RWPE2 (cell line): ENCODE measurements at regions not wholly inside any gene's neighbourhood (a gene's known extent, or its start where the extent isn't known, plus 50 kb on each side); places are given as distances from the start of the nearest gene placed in this dataset.

ENCODE experiments used
- ATAC-seq: fragments of 200-7000 bp; cut with Tn5 transposase; 3 replicates; pipeline ENCODE4 v1.9.1; 2021; ENCODE audit warnings: low read depth
- DNase-seq: peaks from one replicate; pipeline ENCODE4 v3.0.0-alpha.2; 2020; ENCODE audit warnings: low spot score
- H3K27ac ChIP-seq: fragments of 450-650 bp; 2 replicates; pipeline ENCODE4 v1.5.1; 2017; ENCODE audit warnings: mild to moderate bottlenecking; ENCODE audit not compliant: poor library complexity, severe bottlenecking
- H3K27me3 ChIP-seq: fragments of 250-450 bp; sonication (Bioruptor Pico); 2 replicates; pipeline ENCODE4 v1.5.1; 2021; ENCODE audit warnings: mild to moderate bottlenecking, moderate library complexity; ENCODE audit not compliant: insufficient read depth, poor library complexity, severe bottlenecking
- H3K36me3 ChIP-seq: fragments of 250-450 bp; sonication (Bioruptor Pico); 2 replicates; pipeline ENCODE4 v1.5.1; 2020; ENCODE audit warnings: low read depth, mild to moderate bottlenecking, moderate library complexity
- H3K4me1 ChIP-seq: fragments of 250-450 bp; sonication (Bioruptor Pico); 2 replicates; pipeline ENCODE4 v1.5.1; 2021; ENCODE audit warnings: mild to moderate bottlenecking, moderate library complexity; ENCODE audit not compliant: insufficient read depth, poor library complexity, severe bottlenecking
- H3K4me3 ChIP-seq: fragments of 250-450 bp; sonication (Bioruptor Pico); 2 replicates; pipeline ENCODE4 v1.5.1; 2021; ENCODE audit warnings: mild to moderate bottlenecking, moderate library complexity; ENCODE audit not compliant: severe bottlenecking
- H3K9me3 ChIP-seq: fragments of 250-450 bp; sonication (Bioruptor Pico); 2 replicates; pipeline ENCODE4 v1.5.1; 2021; ENCODE audit warnings: mild to moderate bottlenecking, moderate library complexity; ENCODE audit not compliant: severe bottlenecking
- CTCF ChIP-seq: fragments of 450-650 bp; IDR thresholded peaks from one replicate; pipeline ENCODE4 v1.5.1; 2017; ENCODE audit warnings: mild to moderate bottlenecking, moderate library complexity; ENCODE audit not compliant: poor library complexity, severe bottlenecking

GRCh38 chr1:5098981-5099385, 444.6 kb downstream of the AJAP1 start:
- no peak for TF ChIP-seq CTCF
- H3K4me1 ChIP-seq = no peaks in the 10 kb centered on the region
- H3K36me3 ChIP-seq = no peaks in the 10 kb centered on the region
- H3K27ac ChIP-seq = no peak overlapping the region
- peaks cover 4% of the 10 kb centered on the region for H3K9me3 ChIP-seq
- no peak overlapping the region for H3K4me3 ChIP-seq
- DNase-seq = no peak
- ATAC-seq = no peak
- H3K27me3 ChIP-seq = no peaks in the 10 kb centered on the region

- no peak for TF ChIP-seq CTCF
- no peak overlapping the region for H3K27ac ChIP-seq
- no peaks in the 10 kb centered on the region for H3K4me1 ChIP-seq
- no peak overlapping the region for H3K4me3 ChIP-seq
- peaks cover 4% of the 10 kb centered on the region for H3K9me3 ChIP-seq
- H3K36me3 ChIP-seq = no peaks in the 10 kb centered on the region
- ATAC-seq = no peak
- H3K27me3 ChIP-seq = no peaks in the 10 kb centered on the region
- DNase-seq = no peak
Measured at GRCh38 chr1:5093042-5093441, 438.6 kb downstream of the AJAP1 start.

- Histone ChIP-seq H3K36me3 (no peaks in the 10 kb centered on the region), H3K4me3 (no peak overlapping the region), H3K27ac (no peak overlapping the region), H3K4me1 (no peaks in the 10 kb centered on the region), H3K9me3 (no peaks in the 10 kb centered on the region), H3K27me3 (no peaks in the 10 kb centered on the region)
- TF ChIP-seq CTCF = no peak
- no peak for ATAC-seq
- DNase-seq = no peak
Measured at GRCh38 chr1:5084676-5085075, 430.3 kb downstream of the AJAP1 start.

DNA sequence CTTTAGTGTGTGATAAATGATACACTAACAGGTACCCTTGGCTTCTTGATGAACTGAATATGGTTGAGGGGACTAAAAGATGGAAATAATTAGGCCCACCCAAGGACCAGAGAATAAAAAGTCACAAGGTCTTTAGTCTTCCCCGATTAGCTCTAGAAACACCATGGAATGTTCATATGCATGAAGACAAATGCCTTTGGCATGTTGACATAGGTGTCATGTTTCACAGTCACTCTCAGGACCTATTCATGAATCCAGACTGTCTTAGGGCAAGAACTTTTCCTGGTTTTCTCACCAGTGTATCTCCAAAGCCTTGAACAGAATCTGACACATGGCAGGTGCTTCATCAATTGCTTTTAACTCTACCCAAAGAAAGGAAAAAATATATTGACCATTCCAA, 412.8 kb downstream of the AJAP1 start:
- Histone ChIP-seq H3K27me3 (no peaks in the 10 kb centered on the region), H3K4me1 (no peaks in the 10 kb centered on the region), H3K9me3 (peaks cover 4% of the 10 kb centered on the region), H3K27ac (no peak overlapping the region), H3K4me3 (no peak overlapping the region), H3K36me3 (no peaks in the 10 kb centered on the region)
- ATAC-seq (no peak), DNase-seq (no peak)
- no peak for TF ChIP-seq CTCF

GRCh38 chr1:5053744-5054143, 399.3 kb downstream of the AJAP1 start:
- no peak overlapping the region for H3K27ac ChIP-seq
- ATAC-seq = no peak

More at GRCh38 chr1:5053744-5054143, 399.3 kb downstream of the AJAP1 start:
- TF ChIP-seq CTCF = no peak
- H3K4me1 ChIP-seq = no peaks in the 10 kb centered on the region
- no peaks in the 10 kb centered on the region for H3K27me3 ChIP-seq
- H3K9me3 ChIP-seq = peaks cover 11% of the 10 kb centered on the region
- H3K36me3 ChIP-seq = no peaks in the 10 kb centered on the region
- no peak for DNase-seq
- H3K4me3 ChIP-seq = no peak overlapping the region
